DOHH2 (cell line): ENCODE measurements at regions not wholly inside any gene's neighbourhood (a gene's known extent, or its start where the extent isn't known, plus 50 kb on each side); places are given as distances from the start of the nearest gene placed in this dataset.

ENCODE experiments used
- CTCF ChIP-seq: fragments of 200-600 bp; sonication (generic); IDR thresholded peaks from one replicate; pipeline ENCODE4 v1.5.1; 2014; ENCODE audit warnings: antibody characterized with exemption, mild to moderate bottlenecking, low read depth, low read length; ENCODE audit not compliant: poor library complexity, severe bottlenecking
- EZH2phosphoT487 ChIP-seq: fragments of 200-600 bp; sonication (generic); IDR thresholded peaks from 2 replicates; pipeline ENCODE4 v1.6.1; 2017; ENCODE audit warnings: borderline replicate concordance, mild to moderate bottlenecking, antibody characterized with exemption, low read length, moderate library complexity, mixed read lengths

- TF ChIP-seq CTCF (no peak), EZH2phosphoT487 (no peak)
Measured at GRCh38 chr2:138201286-138201685, 237.0 kb downstream of the HNMT start.
